ENCODE measurements at regions not wholly inside any gene's neighbourhood (a gene's known extent, or its start where the extent isn't known, plus 50 kb on each side); places are given as distances from the start of the nearest gene placed in this dataset.

GRCh38 chr6:21999012-21999528 lies 297.8 kb downstream of the PRL start (continued):
- TF ChIP-seq CTCF (IDR thresholded peaks at IDR 0.05) (no peak), RAD21 (IDR thresholded peaks at IDR 0.05; ENCODE audit: low read length) (peak; percentile 50), GABPA (IDR thresholded peaks at IDR 0.05; ENCODE audit: low read depth) (peak; percentile 44; the same call in 1 of the 2 replicates), ELF1 (IDR thresholded peaks at IDR 0.05) (no peak), YY1 (IDR thresholded peaks at IDR 0.05; ENCODE audit: low read depth) (peak; percentile 50; the same call in 1 of the 2 replicates), EP300 (IDR thresholded peaks at IDR 0.05; ENCODE audit: borderline replicate concordance in 1 of 2, low read depth in 1 of 2, low read length in 1 of 2) (peak; percentile 67 to 97; a peak in 3 of 4 replicates), RCOR1 (IDR thresholded peaks at IDR 0.05; ENCODE audit: low read length) (peak; percentile 94; the same call in 1 of the 2 replicates), TCF12 (IDR thresholded peaks at IDR 0.05) (peak; percentile 84), NFIC (IDR thresholded peaks at IDR 0.05; ENCODE audit: borderline replicate concordance) (peak; percentile 36; the same call in 1 of the 2 replicates), USF1 (IDR thresholded peaks at IDR 0.05; ENCODE audit: borderline replicate concordance, low read depth) (0 out of 2 replicates have a peak, but pooled peaks have one; percentile 37), SIN3A (IDR thresholded peaks at IDR 0.05; ENCODE audit: borderline replicate concordance, low read depth, low read length) (no peak)

GRCh38 chr6:21999741-22000140 lies 297.1 kb downstream of the PRL start:
- H3K4me1 ChIP-seq (ENCODE audit: control insufficient read depth in 1 of 2, insufficient read depth in 2 of 2, low read depth in 1 of 2, low read length in 1 of 2), result peaks cover 45 to 55% of the 10 kb centered on the region in 2 experiments
- no peak for DNase-seq
- H3K9ac ChIP-seq, result peak overlapping the region; percentile 48; the same call in 1 of the 2 replicates
- peak overlapping the region; percentile 55 for H3K4me2 ChIP-seq
- H2AFZ ChIP-seq (ENCODE audit: low read depth), result peak overlapping the region; percentile 2; the same call in 1 of the 2 replicates
- H3F3A ChIP-seq (replicated peaks; ENCODE audit: insufficient read depth), result peaks cover 43% of the 10 kb centered on the region
- H3K9me3 ChIP-seq, result no peaks in the 10 kb centered on the region
- H4K20me1 ChIP-seq (ENCODE audit: insufficient read depth), result no peaks in the 10 kb centered on the region
- WGBS (ENCODE audit: low lambda C conversion rate), result 83% methylated on average over 1 of the region's 1 CpG
- H3K27ac ChIP-seq (ENCODE audit: low read depth in 2 of 2, low read length in 1 of 2), result peak overlapping the region; percentile 84 to 99
- TF ChIP-seq YY1 (IDR thresholded peaks at IDR 0.05; ENCODE audit: low read depth), result no peak
- no peak for TF ChIP-seq RAD21 (IDR thresholded peaks at IDR 0.05; ENCODE audit: low read length)
- TF ChIP-seq CHD2 (IDR thresholded peaks at IDR 0.05; ENCODE audit: low read length, partially characterized antibody), result no peak
- TF ChIP-seq ELF1 (IDR thresholded peaks at IDR 0.05), result no peak
- no peak for TF ChIP-seq RCOR1 (IDR thresholded peaks at IDR 0.05; ENCODE audit: low read length)
- no peak for TF ChIP-seq EZH2phosphoT487 (IDR thresholded peaks at IDR 0.05; ENCODE audit: borderline replicate concordance, low read depth)
- TF ChIP-seq EP300 (IDR thresholded peaks at IDR 0.05; ENCODE audit: borderline replicate concordance in 1 of 2, low read depth in 1 of 2, low read length in 1 of 2), result no peak
- TF ChIP-seq RFX5 (IDR thresholded peaks at IDR 0.05; ENCODE audit: low read length), result no peak
- TF ChIP-seq SIN3A (IDR thresholded peaks at IDR 0.05; ENCODE audit: borderline replicate concordance, low read depth, low read length), result no peak
- H3K4me3 ChIP-seq (ENCODE audit: low read depth in 2 of 2, low read length in 1 of 2), result no peak overlapping the region
- no peaks in the 10 kb centered on the region for H3K9me2 ChIP-seq
- H3K36me3 ChIP-seq (replicated peaks in 1 of 2; ENCODE audit: control insufficient read depth in 1 of 2, insufficient read depth in 2 of 2, low read length in 1 of 2), result no peaks in the 10 kb centered on the region
- no peaks in the 10 kb centered on the region for H3K27me3 ChIP-seq (ENCODE audit: insufficient read depth)
- peaks cover under 1% of the 10 kb centered on the region; the same call in 1 of the 2 replicates for H3K79me2 ChIP-seq (ENCODE audit: insufficient read depth)
- ChIA-PET CTCF (interaction anchor here (0.5 to 2.3 kb wide), 3 partner anchors 15 to 305 kb away, joined by 3 to 10 read pairs (median 3); no protein-coding TSS in a partner anchor), POLR2A (interaction anchor here (0.8 to 5.3 kb wide), 4 partner anchors 148 to 406 kb away, joined by 3 to 58 read pairs (median 20); partner anchors contain the start of gene SOX4)
